Spleen (tissue), 11 donors: ENCODE measurements at regions not wholly inside any gene's neighbourhood (a gene's known extent, or its start where the extent isn't known, plus 50 kb on each side); places are given as distances from the start of the nearest gene placed in this dataset.

Experiments
- DNase-seq: peaks from one replicate; pipeline ENCODE4 v3.0.0-alpha.2; 2020
- H3K27ac ChIP-seq, 8 donors: fragments of 200-600 bp; sonication (generic) in 7 of 8; 1 replicate in 4 of 8; 2 replicates in 4 of 8; pipeline versions ENCODE4 v1.5.0 to v1.8.0; 2016 to 2021; ENCODE audit warnings: inconsistent platforms in 4 of 8, mild to moderate bottlenecking in 4 of 8, moderate library complexity in 1 of 8
- H3K27me3 ChIP-seq, 7 donors: fragments of 200-600 bp; sonication (generic) in 6 of 7; replicated peaks in 1 of 7; 1 replicate in 4 of 7; 2 replicates in 3 of 7; pipeline versions ENCODE4 v1.5.0 to v1.8.0; 2016 to 2021; ENCODE audit warnings: inconsistent platforms in 3 of 7, mild to moderate bottlenecking in 1 of 7
- H3K36me3 ChIP-seq, 6 donors: fragments of 200-600 bp; sonication (generic) in 5 of 6; 1 replicate in 4 of 6; 2 replicates in 2 of 6; pipeline versions ENCODE4 v1.5.0 to v1.8.0; 2016 to 2021; ENCODE audit warnings: inconsistent platforms in 2 of 6
- H3K4me1 ChIP-seq, 6 donors: fragments of 200-600 bp; sonication (generic) in 5 of 6; 1 replicate in 3 of 6; 2 replicates in 3 of 6; pipeline versions ENCODE4 v1.5.0 to v1.8.0; 2016 to 2021; ENCODE audit warnings: inconsistent platforms in 3 of 6
- H3K4me3 ChIP-seq, 8 donors: fragments of 200-600 bp; sonication (generic) in 7 of 8; 1 replicate in 4 of 8; 2 replicates in 4 of 8; pipeline versions ENCODE4 v1.5.0 to v1.8.0; 2016 to 2021; ENCODE audit warnings: inconsistent platforms in 4 of 8, mild to moderate bottlenecking in 4 of 8, moderate library complexity in 2 of 8
- H3K9me3 ChIP-seq, 8 donors: fragments of 200-600 bp; sonication (generic) in 7 of 8; 1 replicate in 4 of 8; 2 replicates in 4 of 8; pipeline versions ENCODE4 v1.5.0 to v1.8.0; 2016 to 2021; ENCODE audit warnings: inconsistent platforms in 4 of 8
- CTCF ChIP-seq, 11 experiments: fragments of 200-600 bp in 7 of 11; fragments of 450-650 bp in 4 of 11; sonication (generic) in 4 of 11; IDR thresholded peaks in 8 of 11; conservative IDR thresholded peaks in 3 of 11; 1 replicate in 7 of 11; 2 replicates in 4 of 11; pipeline versions ENCODE4 v1.4.0 to v1.8.0; 2016 to 2021; ENCODE audit warnings: antibody characterized with exemption in 11 of 11, inconsistent platforms in 4 of 11, mild to moderate bottlenecking in 1 of 11
- POLR2A ChIP-seq, 3 donors: fragments of 450-650 bp; IDR thresholded peaks; one replicate each; pipeline ENCODE4 v1.5.1; 2017; ENCODE audit warnings: antibody characterized with exemption in 3 of 3, mild to moderate bottlenecking in 1 of 3
- POLR2AphosphoS5 ChIP-seq, 3 donors: sonication (generic); formaldehyde crosslinking; IDR thresholded peaks; one replicate each; pipeline ENCODE4 v1.5.1; 2017; ENCODE audit warnings: antibody characterized with exemption in 3 of 3
- WGBS, 5 donors: extraction: QIAGEN DNeasy Blood & Tissue Kit in 3 of 5; methylation state at CpG; one replicate each; pipeline versions ENCODE4 v1.1.5 to v1.1.7; 2013 to 2018; 5-methylcytosine and 5-hydroxymethylcytosine counted together
- intact Hi-C: fragments of 100-400 bp; cut with DNase I; formaldehyde crosslinking; loops from one replicate; pipeline ENCODE4 v1.15.0; 2023; ENCODE audit warnings: low total_unique reads
- donor health status: healthy with polysubstance abuse.
- donor health status: DM: no; HTN: no; CAD: no; lungs with moderate emphysema.
- donor health status: DM: no; HTN: no; CAD: no.
- donor health status: Bipolar disorder and iron deficiency.
- donor health status: healthy.
- donor health status: DM: no; HTN: no; CAD: no.
- donor health status: DM: yes; HTN: yes; CAD: no.

GRCh38 chr2:128562471-128563347 lies 244.0 kb upstream of the HS6ST1 start:
- Histone ChIP-seq H3K4me1 (peaks cover 0 to 19% (median 3%) of the 10 kb centered on the region in 6 donors), H3K4me3 (no peak overlapping the region), H3K27ac (peak overlapping the region in 3 of 8 donors; percentile 39 to 51 (median 49)), H3K27me3 (no peaks in the 10 kb centered on the region), H3K36me3 (no peaks in the 10 kb centered on the region), H3K9me3 (no peaks in the 10 kb centered on the region)
- WGBS, 5 donors = 82 to 90% (median 85%) methylated on average over 7 of the region's 7 CpGs
- no peak for DNase-seq
- TF ChIP-seq POLR2A (IDR thresholded peaks at IDR 0.05) (no peak), CTCF (IDR thresholded peaks at IDR 0.05 in 8 of 11, conservative IDR thresholded peaks at IDR 0.05 in 3 of 11) (no peak), POLR2AphosphoS5 (IDR thresholded peaks at IDR 0.05) (no peak)
- intact Hi-C loops = no loop called here

- Histone ChIP-seq H3K4me1 (peaks cover 0 to 14% (median 0%) of the 10 kb centered on the region in 6 donors), H3K9me3 (no peaks in the 10 kb centered on the region), H3K27me3 (no peaks in the 10 kb centered on the region), H3K27ac (peak overlapping the region in 3 of 8 donors; percentile 2 to 51 (median 26)), H3K36me3 (no peaks in the 10 kb centered on the region), H3K4me3 (no peak overlapping the region)
- TF ChIP-seq POLR2AphosphoS5 (IDR thresholded peaks at IDR 0.05) (no peak), POLR2A (IDR thresholded peaks at IDR 0.05) (no peak), CTCF (IDR thresholded peaks at IDR 0.05 in 8 of 11, conservative IDR thresholded peaks at IDR 0.05 in 3 of 11) (no peak)
- WGBS, 5 donors = 71 to 87% (median 79%) methylated on average over 4 of the region's 4 CpGs
- intact Hi-C loops = no loop called here
- DNase-seq = no peak
Measured at GRCh38 chr2:128563348-128563687, 244.7 kb upstream of the HS6ST1 start.

GRCh38 chr2:128564131-128564530 lies 245.5 kb upstream of the HS6ST1 start:
- Histone ChIP-seq H3K9me3 (no peaks in the 10 kb centered on the region), H3K27me3 (no peaks in the 10 kb centered on the region), H3K4me3 (no peak overlapping the region), H3K4me1 (peaks cover 0 to 6% (median 0%) of the 10 kb centered on the region in 6 donors), H3K36me3 (no peaks in the 10 kb centered on the region), H3K27ac (peak overlapping the region in 1 of 8 donors; percentile 26)
- no peak for DNase-seq
- TF ChIP-seq POLR2A (IDR thresholded peaks at IDR 0.05) (no peak), CTCF (IDR thresholded peaks at IDR 0.05 in 8 of 11, conservative IDR thresholded peaks at IDR 0.05 in 3 of 11) (no peak), POLR2AphosphoS5 (IDR thresholded peaks at IDR 0.05) (no peak)
- intact Hi-C loops = no loop called here
- WGBS, 5 donors = 91 to 100% (median 93%) methylated on average over 1 to 4 of the region's 4 CpGs

- Histone ChIP-seq H3K27ac (no peak overlapping the region), H3K4me1 (peaks cover 0 to 6% (median 0%) of the 10 kb centered on the region in 6 donors), H3K36me3 (no peaks in the 10 kb centered on the region), H3K4me3 (no peak overlapping the region), H3K27me3 (no peaks in the 10 kb centered on the region), H3K9me3 (no peaks in the 10 kb centered on the region)
- no peak for DNase-seq
- intact Hi-C loops = no loop called here
- WGBS, 5 donors = 80 to 91% (median 89%) methylated on average over 6 of the region's 6 CpGs
- no peak for TF ChIP-seq POLR2A (IDR thresholded peaks at IDR 0.05)
- no peak for TF ChIP-seq POLR2AphosphoS5 (IDR thresholded peaks at IDR 0.05)
- no peak for TF ChIP-seq CTCF (IDR thresholded peaks at IDR 0.05 in 8 of 11, conservative IDR thresholded peaks at IDR 0.05 in 3 of 11)
Measured at GRCh38 chr2:128564551-128564950, 245.9 kb upstream of the HS6ST1 start.
